ENCODE measurements at regions not wholly inside any gene's neighbourhood (a gene's known extent, or its start where the extent isn't known, plus 50 kb on each side); places are given as distances from the start of the nearest gene placed in this dataset.

DNA sequence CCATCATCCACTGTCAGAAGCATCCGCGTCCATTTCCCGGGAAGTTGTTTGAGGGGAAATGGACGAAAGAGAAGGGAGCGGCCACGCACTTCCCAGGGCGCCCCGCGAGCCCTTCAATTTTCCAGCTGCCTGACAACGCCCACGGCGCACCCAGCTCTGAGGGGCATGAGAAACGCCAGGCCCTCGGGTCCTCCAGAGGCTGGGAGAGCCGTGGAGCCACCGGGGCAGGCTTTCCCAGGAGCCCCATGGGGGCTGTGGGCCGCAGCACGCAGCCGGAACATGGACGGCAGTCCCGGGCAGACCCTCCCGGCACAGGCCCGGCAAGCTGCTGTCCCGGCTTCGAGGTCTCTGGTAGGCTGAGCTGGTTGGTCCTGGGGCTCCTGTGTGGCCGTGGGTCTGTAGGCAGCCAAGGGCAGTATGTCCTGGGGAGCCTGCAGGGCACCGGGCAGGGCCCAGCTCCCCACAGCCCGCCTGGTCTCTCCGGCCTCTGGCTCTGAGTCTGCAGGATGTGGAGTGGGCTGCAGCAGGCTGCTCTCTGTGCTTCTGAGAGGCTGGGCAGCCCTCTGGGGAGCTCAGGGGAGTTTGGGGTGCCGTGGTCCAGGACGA is 115.2 kb downstream of the FAM53A start:
- POLR2A ChIA-PET, result no interaction called here
- Mint-ChIP-seq H3K4me1 (ENCODE audit: low read depth, unreplicated experiment) (peaks cover 8% of the 10 kb centered on the region), H3K27ac (ENCODE audit: unreplicated experiment) (no peak overlapping the region), H3K4me3 (ENCODE audit: unreplicated experiment) (no peak overlapping the region), H3K27me3 (ENCODE audit: insufficient read depth, unreplicated experiment) (no peaks in the 10 kb centered on the region), H3K36me3 (ENCODE audit: insufficient read depth, unreplicated experiment) (no peaks in the 10 kb centered on the region), H3K9me3 (ENCODE audit: unreplicated experiment) (no peaks in the 10 kb centered on the region)
- no TSS peak for BruUV-seq (replicated peaks)
- no peak for DNase-seq
- no peaks in the 10 kb centered on the region for H3K27me3 ChIP-seq (replicated peaks; ENCODE audit: control insufficient read depth, insufficient read depth, low read length)
- no peaks in the 10 kb centered on the region for H3K36me3 ChIP-seq (ENCODE audit: control insufficient read depth, insufficient read depth, low read length)
- TF ChIP-seq, protein P1, sequence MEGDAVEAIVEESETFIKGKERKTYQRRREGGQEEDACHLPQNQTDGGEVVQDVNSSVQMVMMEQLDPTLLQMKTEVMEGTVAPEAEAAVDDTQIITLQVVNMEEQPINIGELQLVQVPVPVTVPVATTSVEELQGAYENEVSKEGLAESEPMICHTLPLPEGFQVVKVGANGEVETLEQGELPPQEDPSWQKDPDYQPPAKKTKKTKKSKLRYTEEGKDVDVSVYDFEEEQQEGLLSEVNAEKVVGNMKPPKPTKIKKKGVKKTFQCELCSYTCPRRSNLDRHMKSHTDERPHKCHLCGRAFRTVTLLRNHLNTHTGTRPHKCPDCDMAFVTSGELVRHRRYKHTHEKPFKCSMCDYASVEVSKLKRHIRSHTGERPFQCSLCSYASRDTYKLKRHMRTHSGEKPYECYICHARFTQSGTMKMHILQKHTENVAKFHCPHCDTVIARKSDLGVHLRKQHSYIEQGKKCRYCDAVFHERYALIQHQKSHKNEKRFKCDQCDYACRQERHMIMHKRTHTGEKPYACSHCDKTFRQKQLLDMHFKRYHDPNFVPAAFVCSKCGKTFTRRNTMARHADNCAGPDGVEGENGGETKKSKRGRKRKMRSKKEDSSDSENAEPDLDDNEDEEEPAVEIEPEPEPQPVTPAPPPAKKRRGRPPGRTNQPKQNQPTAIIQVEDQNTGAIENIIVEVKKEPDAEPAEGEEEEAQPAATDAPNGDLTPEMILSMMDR (IDR thresholded peaks at IDR 0.05; ENCODE audit: insufficient read depth in 1 of 2, low read depth in 1 of 2, low read length in 1 of 2, severe bottlenecking in 1 of 2, unreplicated experiment in 1 of 2), result no peak
- intact Hi-C loops (cut with micrococcal nuclease; ENCODE audit: unreplicated experiment), result no loop called here
- 0 out of 2 replicates have a peak, but pooled peaks cover 3% of the 10 kb centered on the region for H3K4me1 ChIP-seq
- CTCF ChIA-PET, result no interaction called here
- H3K4me3 ChIP-seq (ENCODE audit: low read depth, low read length), result no peak overlapping the region
- no peaks in the 10 kb centered on the region for H3K9me3 ChIP-seq

DNA sequence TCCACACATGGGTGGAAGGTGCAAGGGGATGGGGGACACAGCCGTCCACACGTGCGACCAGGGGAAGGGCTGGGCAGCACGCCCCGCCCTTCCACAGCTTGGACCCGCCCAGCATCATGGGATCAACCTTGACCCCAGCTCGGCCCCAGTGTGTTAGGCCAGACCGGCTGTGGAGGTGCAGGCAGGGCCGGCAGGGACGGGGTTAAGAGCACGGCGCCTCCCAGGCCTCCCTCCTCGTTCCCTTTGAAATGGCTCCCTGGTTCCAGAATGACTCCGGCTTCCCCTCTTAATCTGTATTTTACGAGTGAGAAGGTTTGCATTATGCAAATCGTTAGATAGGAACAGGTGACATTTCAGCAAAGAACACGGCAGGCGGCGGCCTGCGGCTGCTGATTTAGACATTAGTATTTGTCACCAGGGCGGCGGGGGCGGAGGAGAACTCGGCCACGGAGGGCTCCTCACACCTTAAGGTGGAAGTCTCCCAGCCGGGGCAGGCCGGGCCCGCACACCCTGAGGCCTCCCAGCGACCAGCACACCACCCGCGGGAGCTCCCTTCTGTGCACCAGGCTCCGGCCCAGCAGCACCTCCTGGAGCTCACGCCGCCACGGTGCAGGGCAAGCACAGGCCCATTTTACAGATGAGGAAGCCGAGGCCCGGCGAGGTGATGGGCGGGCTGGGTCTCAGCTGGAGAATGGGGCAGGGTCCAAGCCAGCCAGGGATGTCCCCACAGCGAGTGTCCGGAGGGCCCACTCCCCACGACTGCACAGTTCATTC is 116.1 kb downstream of the FAM53A start:
- Mint-ChIP-seq H3K4me1 (ENCODE audit: low read depth, unreplicated experiment) (peaks cover 5% of the 10 kb centered on the region), H3K9me3 (ENCODE audit: unreplicated experiment) (no peaks in the 10 kb centered on the region), H3K36me3 (ENCODE audit: insufficient read depth, unreplicated experiment) (no peaks in the 10 kb centered on the region), H3K4me3 (ENCODE audit: unreplicated experiment) (no peak overlapping the region), H3K27me3 (ENCODE audit: insufficient read depth, unreplicated experiment) (no peaks in the 10 kb centered on the region), H3K27ac (ENCODE audit: unreplicated experiment) (no peak overlapping the region)
- Histone ChIP-seq H3K4me1 (0 out of 2 replicates have a peak, but pooled peaks cover 3% of the 10 kb centered on the region), H3K27me3 (replicated peaks; ENCODE audit: control insufficient read depth, insufficient read depth, low read length) (no peaks in the 10 kb centered on the region), H3K9me3 (no peaks in the 10 kb centered on the region), H3K4me3 (ENCODE audit: low read depth, low read length) (no peak overlapping the region), H3K36me3 (ENCODE audit: control insufficient read depth, insufficient read depth, low read length) (no peaks in the 10 kb centered on the region)
- DNase-seq, result no peak
- POLR2A ChIA-PET, result no interaction called here
- CTCF ChIA-PET, result no interaction called here
- no TSS peak for BruUV-seq (replicated peaks)
- TF ChIP-seq, protein P1 (IDR thresholded peaks at IDR 0.05; ENCODE audit: insufficient read depth in 1 of 2, low read depth in 1 of 2, low read length in 1 of 2, severe bottlenecking in 1 of 2, unreplicated experiment in 1 of 2), result no peak
- intact Hi-C loops (cut with micrococcal nuclease; ENCODE audit: unreplicated experiment), result no loop called here

DNA sequence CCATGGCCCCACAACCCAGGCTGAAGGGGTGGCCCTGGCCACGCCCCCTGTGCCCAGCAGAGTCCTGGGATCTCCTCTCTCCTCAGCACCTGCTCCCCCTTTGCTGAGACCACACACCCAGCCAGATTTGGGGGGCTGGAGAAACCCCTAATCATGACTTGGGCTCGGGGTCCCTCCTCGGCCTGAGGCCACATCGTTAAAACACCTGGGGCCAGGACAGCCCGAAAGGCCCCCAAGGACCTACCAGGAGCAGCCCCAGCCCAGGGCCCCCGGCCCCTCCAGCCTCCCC is 116.7 kb downstream of the FAM53A start:
- H3K27ac Mint-ChIP-seq (ENCODE audit: unreplicated experiment), result no peak overlapping the region
- ChIA-PET POLR2A (no interaction called here), CTCF (interaction anchor here (0.6 kb wide), 1 partner anchor 65 kb away, joined by 3 read pairs; no protein-coding TSS in a partner anchor)
- TF ChIP-seq, protein P1 (IDR thresholded peaks at IDR 0.05; ENCODE audit: insufficient read depth in 1 of 2, low read depth in 1 of 2, low read length in 1 of 2, severe bottlenecking in 1 of 2, unreplicated experiment in 1 of 2), result no peak
- intact Hi-C loops (cut with micrococcal nuclease; ENCODE audit: unreplicated experiment), result no loop called here
- Histone ChIP-seq H3K27me3 (replicated peaks; ENCODE audit: control insufficient read depth, insufficient read depth, low read length) (no peaks in the 10 kb centered on the region), H3K4me3 (ENCODE audit: low read depth, low read length) (no peak overlapping the region), H3K9me3 (no peaks in the 10 kb centered on the region), H3K4me1 (0 out of 2 replicates have a peak, but pooled peaks cover 3% of the 10 kb centered on the region), H3K36me3 (ENCODE audit: control insufficient read depth, insufficient read depth, low read length) (no peaks in the 10 kb centered on the region)
- H3K27me3 Mint-ChIP-seq (ENCODE audit: insufficient read depth, unreplicated experiment), result no peaks in the 10 kb centered on the region
- H3K36me3 Mint-ChIP-seq (ENCODE audit: insufficient read depth, unreplicated experiment), result no peaks in the 10 kb centered on the region
- H3K4me3 Mint-ChIP-seq (ENCODE audit: unreplicated experiment), result no peak overlapping the region
- no TSS peak for BruUV-seq (replicated peaks)
- no peaks in the 10 kb centered on the region for H3K4me1 Mint-ChIP-seq (ENCODE audit: low read depth, unreplicated experiment)
- DNase-seq, result no peak
- no peaks in the 10 kb centered on the region for H3K9me3 Mint-ChIP-seq (ENCODE audit: unreplicated experiment)

Data from Caco-2 (cell line).